ENCODE measurements at regions not wholly inside any gene's neighbourhood (a gene's known extent, or its start where the extent isn't known, plus 50 kb on each side); places are given as distances from the start of the nearest gene placed in this dataset.

DNA sequence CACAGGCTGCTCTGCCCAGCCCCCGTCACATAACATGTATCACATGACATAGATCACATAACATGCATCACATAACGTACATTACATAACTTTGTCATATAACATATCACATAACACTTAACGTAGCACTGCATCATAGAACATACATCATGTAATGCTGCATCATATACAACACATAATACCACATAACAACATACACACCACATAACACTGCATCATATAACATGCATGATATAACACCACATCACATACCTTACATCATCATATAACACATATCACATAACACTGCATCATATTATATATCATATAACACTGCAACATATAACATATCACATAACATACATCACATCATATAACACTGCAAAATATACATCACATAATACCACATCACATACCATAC, 83.8 kb downstream of the AXIN2 start:
- H3K9ac ChIP-seq (ENCODE audit: low read depth in 1 of 2, low read length in 2 of 2): no peak overlapping the region
- no peaks in the 10 kb centered on the region for H3K36me3 ChIP-seq (ENCODE audit: control insufficient read depth in 1 of 2, insufficient read depth in 2 of 2, low read length in 2 of 2)
- H3K4me3 ChIP-seq (ENCODE audit: low read depth in 1 of 2, low read length in 2 of 2): no peak overlapping the region
- H3K27me3 ChIP-seq (ENCODE audit: control insufficient read depth in 1 of 2, insufficient read depth in 2 of 2, low read length in 2 of 2): no peaks in the 10 kb centered on the region
- no peaks in the 10 kb centered on the region for H3K9me3 ChIP-seq (ENCODE audit: control insufficient read depth in 1 of 2, low read length in 2 of 2)
- H3K4me1 ChIP-seq (ENCODE audit: control insufficient read depth in 1 of 2, insufficient read depth in 2 of 2, low read length in 2 of 2): peaks cover 0 to 4% of the 10 kb centered on the region in 2 donors
- H3K27ac ChIP-seq (ENCODE audit: low read depth, low read length): no peak overlapping the region

DNA sequence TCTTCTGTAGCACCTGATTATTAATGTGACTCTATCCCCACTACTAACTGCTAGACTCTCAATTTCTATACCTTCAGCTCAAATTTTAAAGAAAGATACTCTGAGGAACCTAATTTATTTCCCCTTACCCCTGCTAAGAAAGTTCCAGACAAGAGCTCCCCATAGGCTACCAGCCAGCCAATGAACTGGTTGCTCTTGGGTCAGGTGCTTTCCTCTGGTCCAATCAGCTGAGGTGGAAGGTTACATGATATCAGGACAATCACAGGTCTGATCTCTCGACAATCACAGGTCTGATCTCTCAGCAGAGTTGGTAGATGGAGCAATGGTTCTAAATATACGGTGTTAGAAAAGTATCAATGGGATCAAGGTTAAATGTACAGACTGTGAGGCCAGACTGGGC, 86.8 kb downstream of the AXIN2 start:
- no peaks in the 10 kb centered on the region for H3K9me3 ChIP-seq (ENCODE audit: control insufficient read depth in 1 of 2, low read length in 2 of 2)
- H3K4me3 ChIP-seq (ENCODE audit: low read depth in 1 of 2, low read length in 2 of 2): no peak overlapping the region
- no peak overlapping the region for H3K9ac ChIP-seq (ENCODE audit: low read depth in 1 of 2, low read length in 2 of 2)
- H3K27me3 ChIP-seq (ENCODE audit: control insufficient read depth in 1 of 2, insufficient read depth in 2 of 2, low read length in 2 of 2): no peaks in the 10 kb centered on the region
- no peaks in the 10 kb centered on the region for H3K36me3 ChIP-seq (ENCODE audit: control insufficient read depth in 1 of 2, insufficient read depth in 2 of 2, low read length in 2 of 2)
- no peak overlapping the region for H3K27ac ChIP-seq (ENCODE audit: low read depth, low read length)
- H3K4me1 ChIP-seq (ENCODE audit: control insufficient read depth in 1 of 2, insufficient read depth in 2 of 2, low read length in 2 of 2): peaks cover 0 to 4% of the 10 kb centered on the region in 2 donors

DNA sequence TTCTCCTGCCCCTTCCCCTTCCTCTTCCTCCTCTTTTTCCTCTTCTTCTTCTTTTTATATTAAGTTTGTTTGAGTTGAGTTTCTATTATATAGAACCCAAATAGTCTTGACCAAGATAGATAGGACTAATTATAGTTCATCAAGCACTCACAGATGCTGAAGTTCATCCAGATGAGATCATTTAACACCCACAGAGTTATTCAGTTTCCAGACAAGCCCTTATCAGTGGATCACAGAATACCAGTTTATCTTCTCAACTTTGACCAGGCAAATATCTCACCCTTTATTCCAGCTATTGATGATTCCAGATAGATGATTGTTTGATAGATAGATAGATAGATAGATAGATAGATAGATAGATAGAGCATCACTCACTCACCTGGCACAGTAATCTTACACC, 87.5 kb downstream of the AXIN2 start:
- Histone ChIP-seq H3K4me3 (ENCODE audit: low read depth in 1 of 2, low read length in 2 of 2) (no peak overlapping the region), H3K27ac (ENCODE audit: low read depth, low read length) (no peak overlapping the region), H3K9ac (ENCODE audit: low read depth in 1 of 2, low read length in 2 of 2) (no peak overlapping the region), H3K27me3 (ENCODE audit: control insufficient read depth in 1 of 2, insufficient read depth in 2 of 2, low read length in 2 of 2) (no peaks in the 10 kb centered on the region), H3K4me1 (ENCODE audit: control insufficient read depth in 1 of 2, insufficient read depth in 2 of 2, low read length in 2 of 2) (peaks cover 0 to 4% of the 10 kb centered on the region in 2 donors), H3K9me3 (ENCODE audit: control insufficient read depth in 1 of 2, low read length in 2 of 2) (no peaks in the 10 kb centered on the region), H3K36me3 (ENCODE audit: control insufficient read depth in 1 of 2, insufficient read depth in 2 of 2, low read length in 2 of 2) (no peaks in the 10 kb centered on the region)

DNA sequence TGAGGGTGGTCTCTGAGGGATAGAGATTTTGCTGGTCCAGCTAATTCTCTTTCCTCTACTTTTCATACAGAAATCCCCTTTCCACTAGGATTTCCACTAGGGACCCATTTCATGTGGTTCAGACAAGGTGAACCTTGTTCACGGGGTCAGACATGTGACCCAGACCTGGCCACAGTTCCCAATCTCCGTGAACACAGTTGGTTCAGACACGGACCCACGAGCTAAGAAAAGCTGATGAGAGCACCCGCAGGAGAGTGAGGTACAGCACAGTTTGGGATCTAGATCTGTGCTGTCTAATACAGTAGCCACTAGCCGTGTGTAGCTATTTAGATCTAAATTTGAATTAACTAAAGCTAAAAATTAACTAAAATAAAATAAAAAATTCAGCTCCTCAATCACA, 88.1 kb downstream of the AXIN2 start:
- no peak overlapping the region for H3K27ac ChIP-seq (ENCODE audit: low read depth, low read length)
- H3K36me3 ChIP-seq (ENCODE audit: control insufficient read depth in 1 of 2, insufficient read depth in 2 of 2, low read length in 2 of 2): no peaks in the 10 kb centered on the region
- H3K4me1 ChIP-seq (ENCODE audit: control insufficient read depth in 1 of 2, insufficient read depth in 2 of 2, low read length in 2 of 2): peaks cover 0 to 4% of the 10 kb centered on the region in 2 donors
- no peak overlapping the region for H3K9ac ChIP-seq (ENCODE audit: low read depth in 1 of 2, low read length in 2 of 2)
- H3K27me3 ChIP-seq (ENCODE audit: control insufficient read depth in 1 of 2, insufficient read depth in 2 of 2, low read length in 2 of 2): no peaks in the 10 kb centered on the region
- no peak overlapping the region for H3K4me3 ChIP-seq (ENCODE audit: low read depth in 1 of 2, low read length in 2 of 2)
- H3K9me3 ChIP-seq (ENCODE audit: control insufficient read depth in 1 of 2, low read length in 2 of 2): no peaks in the 10 kb centered on the region

DNA sequence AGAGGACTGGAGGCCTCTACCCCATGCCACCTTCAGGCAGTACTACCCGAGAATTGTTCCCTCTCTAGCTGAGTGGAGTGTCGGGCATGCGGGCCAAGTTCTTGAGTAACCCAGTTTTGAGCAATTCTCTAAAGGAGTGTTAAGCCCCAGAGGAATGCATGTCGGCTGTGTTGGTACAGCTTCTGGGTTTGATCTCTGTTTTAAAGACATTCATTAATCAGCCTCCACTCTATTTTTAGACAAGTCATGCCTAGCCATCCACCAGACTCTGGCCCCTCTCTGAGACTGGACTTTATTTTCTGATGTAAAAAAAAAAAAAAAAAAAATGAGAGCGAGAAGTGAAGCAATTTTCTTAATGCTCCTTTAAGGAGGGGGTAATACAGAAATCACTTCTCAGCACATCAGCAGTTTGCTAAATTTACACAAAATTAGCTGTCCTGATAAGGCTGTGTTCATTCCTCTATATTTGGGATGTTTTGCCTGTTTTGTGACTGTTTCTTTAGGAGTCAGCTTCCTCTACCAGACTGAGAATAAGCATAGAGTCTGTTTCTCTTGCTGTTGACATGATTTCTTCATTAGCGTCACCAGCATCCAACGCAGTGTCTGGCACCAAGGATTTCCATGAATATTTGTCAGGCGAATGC, 88.7 kb downstream of the AXIN2 start:
- H3K27ac ChIP-seq (ENCODE audit: low read depth, low read length): no peak overlapping the region

DNA sequence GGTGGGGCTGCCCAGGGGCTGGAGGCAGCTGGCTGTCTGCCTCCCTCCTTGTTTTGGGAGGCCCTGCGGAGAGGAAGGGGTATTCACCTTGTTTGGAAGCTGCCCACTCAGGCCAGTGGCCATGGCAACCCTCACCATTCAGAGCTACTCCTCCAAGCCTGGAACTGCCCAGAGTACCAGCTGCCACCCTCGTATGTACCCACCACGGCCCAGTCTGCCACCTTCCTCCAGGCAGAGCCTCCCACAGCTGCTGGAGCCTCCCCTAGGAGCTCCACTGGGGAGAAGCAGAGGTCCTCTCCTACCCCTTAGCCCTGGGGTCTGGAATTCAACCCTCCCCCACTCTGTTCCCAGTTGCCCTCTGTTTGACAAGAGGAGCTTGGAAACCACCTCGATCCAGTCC, 90.7 kb downstream of the AXIN2 start:
- H3K4me1 ChIP-seq (ENCODE audit: control insufficient read depth in 1 of 2, insufficient read depth in 2 of 2, low read length in 2 of 2): peaks cover 0 to 4% of the 10 kb centered on the region in 2 donors
- H3K9ac ChIP-seq (ENCODE audit: low read depth in 1 of 2, low read length in 2 of 2): no peak overlapping the region
- H3K4me3 ChIP-seq (ENCODE audit: low read depth in 1 of 2, low read length in 2 of 2): no peak overlapping the region
- H3K36me3 ChIP-seq (ENCODE audit: control insufficient read depth in 1 of 2, insufficient read depth in 2 of 2, low read length in 2 of 2): no peaks in the 10 kb centered on the region
- H3K9me3 ChIP-seq (ENCODE audit: control insufficient read depth in 1 of 2, low read length in 2 of 2): no peaks in the 10 kb centered on the region
- peaks cover 0 to 4% of the 10 kb centered on the region in 2 donors for H3K27me3 ChIP-seq (ENCODE audit: control insufficient read depth in 1 of 2, insufficient read depth in 2 of 2, low read length in 2 of 2)
- no peak overlapping the region for H3K27ac ChIP-seq (ENCODE audit: low read depth, low read length)

More for the DNA sequence above, 88.7 kb downstream of the AXIN2 start:
- H3K4me3 ChIP-seq (ENCODE audit: low read depth in 1 of 2, low read length in 2 of 2): no peak overlapping the region
- no peaks in the 10 kb centered on the region for H3K9me3 ChIP-seq (ENCODE audit: control insufficient read depth in 1 of 2, low read length in 2 of 2)
- H3K27me3 ChIP-seq (ENCODE audit: control insufficient read depth in 1 of 2, insufficient read depth in 2 of 2, low read length in 2 of 2): peaks cover 0 to 4% of the 10 kb centered on the region in 2 donors
- peaks cover 0 to 4% of the 10 kb centered on the region in 2 donors for H3K4me1 ChIP-seq (ENCODE audit: control insufficient read depth in 1 of 2, insufficient read depth in 2 of 2, low read length in 2 of 2)
- no peak overlapping the region for H3K9ac ChIP-seq (ENCODE audit: low read depth in 1 of 2, low read length in 2 of 2)
- H3K36me3 ChIP-seq (ENCODE audit: control insufficient read depth in 1 of 2, insufficient read depth in 2 of 2, low read length in 2 of 2): no peaks in the 10 kb centered on the region

DNA sequence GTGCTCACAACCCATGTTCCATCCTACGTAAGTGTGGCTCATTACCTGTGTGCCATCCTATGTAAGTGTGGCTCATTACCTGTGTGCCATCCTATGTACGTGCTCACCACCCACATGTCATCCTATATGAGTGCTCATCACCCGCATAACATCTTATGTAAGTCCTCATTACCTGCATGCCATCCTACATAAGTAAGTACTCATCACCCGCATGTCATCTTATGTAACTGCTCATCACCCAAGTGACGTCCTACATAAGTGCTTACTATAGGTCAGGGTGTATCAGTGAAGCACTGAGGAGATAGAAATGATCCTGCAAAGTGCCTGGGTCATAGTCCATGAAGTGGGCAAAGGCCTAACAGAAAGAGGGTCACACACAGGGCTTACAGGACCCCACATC, 93.1 kb downstream of the AXIN2 start:
- peaks cover 0 to 4% of the 10 kb centered on the region in 2 donors for H3K27me3 ChIP-seq (ENCODE audit: control insufficient read depth in 1 of 2, insufficient read depth in 2 of 2, low read length in 2 of 2)
- H3K36me3 ChIP-seq (ENCODE audit: control insufficient read depth in 1 of 2, insufficient read depth in 2 of 2, low read length in 2 of 2): no peaks in the 10 kb centered on the region
- H3K9ac ChIP-seq (ENCODE audit: low read depth in 1 of 2, low read length in 2 of 2): no peak overlapping the region
- no peaks in the 10 kb centered on the region for H3K4me1 ChIP-seq (ENCODE audit: control insufficient read depth in 1 of 2, insufficient read depth in 2 of 2, low read length in 2 of 2)
- H3K4me3 ChIP-seq (ENCODE audit: low read depth in 1 of 2, low read length in 2 of 2): no peak overlapping the region
- H3K9me3 ChIP-seq (ENCODE audit: control insufficient read depth in 1 of 2, low read length in 2 of 2): no peaks in the 10 kb centered on the region
- no peak overlapping the region for H3K27ac ChIP-seq (ENCODE audit: low read depth, low read length)

DNA sequence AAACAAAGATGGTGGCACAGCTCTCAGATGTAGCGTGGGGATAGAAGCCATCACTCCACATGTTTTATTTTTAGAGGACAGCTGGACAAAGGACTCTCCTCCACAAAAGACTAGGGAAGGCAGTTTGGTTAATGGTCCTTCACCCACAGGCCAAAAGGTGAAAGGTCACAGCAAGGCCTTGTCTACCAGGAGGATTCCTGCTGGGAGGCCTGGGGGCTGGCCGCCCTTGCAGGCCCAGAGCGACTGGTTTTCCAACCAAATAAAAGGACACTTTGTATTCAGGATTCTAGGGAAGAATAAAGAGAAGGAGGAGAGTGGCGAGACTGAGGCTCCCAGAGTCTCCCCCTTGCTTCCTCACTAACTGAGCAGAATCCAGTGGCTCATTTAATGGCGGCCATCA, 94.3 kb downstream of the AXIN2 start:
- H3K27ac ChIP-seq (ENCODE audit: low read depth, low read length): no peak overlapping the region
- H3K27me3 ChIP-seq (ENCODE audit: control insufficient read depth in 1 of 2, insufficient read depth in 2 of 2, low read length in 2 of 2): peaks cover 0 to 4% of the 10 kb centered on the region in 2 donors
- no peaks in the 10 kb centered on the region for H3K36me3 ChIP-seq (ENCODE audit: control insufficient read depth in 1 of 2, insufficient read depth in 2 of 2, low read length in 2 of 2)
- no peaks in the 10 kb centered on the region for H3K9me3 ChIP-seq (ENCODE audit: control insufficient read depth in 1 of 2, low read length in 2 of 2)
- H3K4me3 ChIP-seq (ENCODE audit: low read depth in 1 of 2, low read length in 2 of 2): no peak overlapping the region
- no peaks in the 10 kb centered on the region for H3K4me1 ChIP-seq (ENCODE audit: control insufficient read depth in 1 of 2, insufficient read depth in 2 of 2, low read length in 2 of 2)
- H3K9ac ChIP-seq (ENCODE audit: low read depth in 1 of 2, low read length in 2 of 2): no peak overlapping the region

DNA sequence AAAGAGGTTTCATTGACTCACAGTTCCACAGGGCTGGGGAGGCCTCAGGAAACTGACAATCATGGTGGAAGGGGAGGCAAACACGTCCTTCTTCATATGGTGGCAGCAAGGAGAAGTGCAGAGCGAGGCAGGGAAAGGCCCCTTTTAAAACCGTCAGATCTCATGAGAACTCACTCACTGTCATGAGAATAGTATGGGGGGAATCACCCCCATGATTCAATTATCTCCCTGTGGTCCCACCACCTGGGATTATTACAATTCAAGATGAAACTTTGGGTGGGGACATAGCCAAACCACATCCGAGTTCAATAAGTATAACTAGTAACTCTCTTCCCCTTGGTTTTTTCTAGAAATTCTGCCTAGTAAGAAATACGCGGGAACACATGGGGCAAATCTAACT, 94.9 kb downstream of the AXIN2 start:
- Histone ChIP-seq H3K4me3 (ENCODE audit: low read depth in 1 of 2, low read length in 2 of 2) (no peak overlapping the region), H3K27me3 (ENCODE audit: control insufficient read depth in 1 of 2, insufficient read depth in 2 of 2, low read length in 2 of 2) (peaks cover 0 to 4% of the 10 kb centered on the region in 2 donors), H3K27ac (ENCODE audit: low read depth, low read length) (no peak overlapping the region), H3K4me1 (ENCODE audit: control insufficient read depth in 1 of 2, insufficient read depth in 2 of 2, low read length in 2 of 2) (no peaks in the 10 kb centered on the region), H3K9me3 (ENCODE audit: control insufficient read depth in 1 of 2, low read length in 2 of 2) (no peaks in the 10 kb centered on the region), H3K36me3 (ENCODE audit: control insufficient read depth in 1 of 2, insufficient read depth in 2 of 2, low read length in 2 of 2) (no peaks in the 10 kb centered on the region), H3K9ac (ENCODE audit: low read depth in 1 of 2, low read length in 2 of 2) (no peak overlapping the region)

DNA sequence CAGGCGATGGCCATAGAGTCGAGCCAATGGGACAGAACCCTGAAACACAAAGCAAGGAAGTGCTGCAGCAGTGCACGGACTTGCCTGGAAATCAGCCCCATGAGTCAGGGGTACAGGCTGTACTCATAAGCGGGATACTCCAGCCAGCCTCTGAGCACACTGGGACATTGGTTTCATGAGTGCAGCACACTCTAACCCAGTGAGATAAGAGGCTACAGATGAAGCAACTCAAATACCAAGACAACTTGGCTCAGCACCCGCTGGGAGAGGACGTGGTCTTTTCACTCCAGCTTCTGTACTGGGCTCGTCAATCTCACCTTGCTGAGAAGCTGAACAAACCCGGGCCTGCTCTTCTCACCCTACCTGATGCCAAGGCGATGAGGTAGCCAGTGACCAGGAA, 98.2 kb downstream of the AXIN2 start:
- no peak overlapping the region for H3K27ac ChIP-seq (ENCODE audit: low read depth, low read length)
- H3K4me3 ChIP-seq (ENCODE audit: low read depth in 1 of 2, low read length in 2 of 2): no peak overlapping the region
- no peaks in the 10 kb centered on the region for H3K36me3 ChIP-seq (ENCODE audit: control insufficient read depth in 1 of 2, insufficient read depth in 2 of 2, low read length in 2 of 2)
- no peaks in the 10 kb centered on the region for H3K4me1 ChIP-seq (ENCODE audit: control insufficient read depth in 1 of 2, insufficient read depth in 2 of 2, low read length in 2 of 2)
- no peak overlapping the region for H3K9ac ChIP-seq (ENCODE audit: low read depth in 1 of 2, low read length in 2 of 2)
- H3K27me3 ChIP-seq (ENCODE audit: control insufficient read depth in 1 of 2, insufficient read depth in 2 of 2, low read length in 2 of 2): peaks cover 0 to 4% of the 10 kb centered on the region in 2 donors
- no peaks in the 10 kb centered on the region for H3K9me3 ChIP-seq (ENCODE audit: control insufficient read depth in 1 of 2, low read length in 2 of 2)
